NCI-H1694 treated with DMSO at 0.1 percent for 48 hours (cell line): ENCODE measurements at regions not wholly inside any gene's neighbourhood (a gene's known extent, or its start where the extent isn't known, plus 50 kb on each side); places are given as distances from the start of the nearest gene placed in this dataset.
"Not testable (repeated sequence)": the region's sequence is repeated elsewhere in the genome, so short reads cannot be mapped to it uniquely, and the experiment has no call there.

Experiments used
- DNase-seq: peaks from one replicate; lab custom pipeline; 2025; lab: John Stamatoyannopoulos, UW

DNA sequence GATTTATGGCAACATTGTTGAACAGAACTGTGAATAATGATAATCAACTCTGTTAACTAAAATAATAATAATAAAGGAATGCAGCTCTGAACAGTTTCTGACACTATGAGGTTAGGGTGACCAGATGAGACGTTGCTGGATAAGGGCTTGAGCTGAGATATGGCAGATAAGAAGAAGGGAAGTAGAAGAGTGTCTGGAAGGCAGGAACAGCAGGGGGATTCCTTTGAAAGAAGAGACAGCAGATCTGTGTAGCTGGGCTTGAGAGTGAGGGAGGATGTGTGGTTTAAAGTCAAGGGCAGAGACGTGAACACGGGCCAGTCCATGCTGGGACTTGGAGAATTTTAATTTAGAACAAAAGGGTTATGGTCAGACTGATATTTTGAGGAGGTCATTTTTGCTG lies 273.1 kb upstream of the SLC14A2 start:
- no peak for DNase-seq

DNA sequence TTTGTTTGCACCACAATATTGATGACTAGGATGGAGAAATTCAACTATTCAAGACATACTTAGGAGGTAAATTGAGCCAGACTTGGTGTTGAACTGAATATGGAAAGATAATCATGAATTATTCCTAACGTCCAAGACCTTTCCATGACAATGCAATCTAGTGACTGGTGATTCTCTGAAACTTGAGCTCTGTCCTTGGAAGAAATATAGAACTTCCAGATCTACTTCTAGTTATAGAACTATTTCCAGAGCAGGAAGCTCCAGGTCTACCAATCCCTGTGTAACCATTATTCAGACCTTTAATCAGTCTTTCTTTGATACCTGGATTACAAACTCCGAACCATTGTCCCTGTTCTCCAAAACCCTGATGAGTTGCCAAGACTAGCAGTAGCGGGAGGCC lies 272.6 kb upstream of the SLC14A2 start:
- DNase-seq, result no peak

DNA sequence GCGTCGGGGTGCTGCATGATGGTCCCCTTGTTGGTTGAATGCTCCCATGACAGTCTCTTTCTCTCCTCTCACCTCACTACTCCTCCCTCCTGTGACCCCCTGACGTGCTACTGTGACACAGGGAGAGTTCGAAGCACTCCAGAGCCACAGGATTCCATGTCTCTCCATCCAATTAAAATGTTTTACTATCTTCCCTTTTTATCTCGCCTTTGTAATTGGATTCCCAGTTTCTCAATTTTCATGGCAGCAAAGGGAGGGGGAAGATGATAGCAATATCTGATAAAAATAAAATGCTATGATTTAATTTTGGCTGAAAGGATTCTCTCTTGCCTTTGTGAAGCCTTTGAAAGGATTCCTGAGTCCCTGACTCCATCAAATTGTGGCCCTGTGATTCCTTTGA lies 271.9 kb upstream of the SLC14A2 start:
- no peak for DNase-seq

- not testable (repeated sequence) for DNase-seq
Measured at GRCh38 chr18:45344680-45345079, 270.6 kb upstream of the SLC14A2 start.

- no peak for DNase-seq
Measured at GRCh38 chr18:45349019-45349418, 266.3 kb upstream of the SLC14A2 start.

- no peak for DNase-seq
Measured at GRCh38 chr18:45349467-45349866, 265.8 kb upstream of the SLC14A2 start.

GRCh38 chr18:45350404-45351156 lies 264.7 kb upstream of the SLC14A2 start:
- no peak for DNase-seq

DNA sequence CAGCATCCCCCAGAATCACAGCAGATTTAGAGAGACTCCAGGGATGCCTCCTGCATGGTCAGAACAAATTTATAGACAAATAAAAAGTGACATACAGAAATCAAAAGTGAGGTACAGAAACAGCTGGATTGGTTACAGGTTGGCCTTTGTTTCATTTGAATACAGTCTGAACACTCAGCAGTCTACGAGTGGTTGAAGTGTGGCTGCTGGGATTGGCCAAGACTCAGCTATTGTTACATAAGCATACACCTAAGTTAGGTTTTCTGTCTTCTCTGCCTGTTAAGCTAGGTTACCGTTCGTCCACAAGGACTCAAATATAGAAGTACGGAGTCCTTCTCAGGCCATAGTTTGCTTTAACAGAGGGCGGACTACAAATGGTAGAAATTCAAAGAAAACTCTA lies 262.4 kb upstream of the SLC14A2 start:
- no peak for DNase-seq

GRCh38 chr18:45353530-45353929 lies 261.7 kb upstream of the SLC14A2 start:
- DNase-seq, result no peak

GRCh38 chr18:45355944-45356520 lies 259.2 kb upstream of the SLC14A2 start:
- no peak for DNase-seq

DNA sequence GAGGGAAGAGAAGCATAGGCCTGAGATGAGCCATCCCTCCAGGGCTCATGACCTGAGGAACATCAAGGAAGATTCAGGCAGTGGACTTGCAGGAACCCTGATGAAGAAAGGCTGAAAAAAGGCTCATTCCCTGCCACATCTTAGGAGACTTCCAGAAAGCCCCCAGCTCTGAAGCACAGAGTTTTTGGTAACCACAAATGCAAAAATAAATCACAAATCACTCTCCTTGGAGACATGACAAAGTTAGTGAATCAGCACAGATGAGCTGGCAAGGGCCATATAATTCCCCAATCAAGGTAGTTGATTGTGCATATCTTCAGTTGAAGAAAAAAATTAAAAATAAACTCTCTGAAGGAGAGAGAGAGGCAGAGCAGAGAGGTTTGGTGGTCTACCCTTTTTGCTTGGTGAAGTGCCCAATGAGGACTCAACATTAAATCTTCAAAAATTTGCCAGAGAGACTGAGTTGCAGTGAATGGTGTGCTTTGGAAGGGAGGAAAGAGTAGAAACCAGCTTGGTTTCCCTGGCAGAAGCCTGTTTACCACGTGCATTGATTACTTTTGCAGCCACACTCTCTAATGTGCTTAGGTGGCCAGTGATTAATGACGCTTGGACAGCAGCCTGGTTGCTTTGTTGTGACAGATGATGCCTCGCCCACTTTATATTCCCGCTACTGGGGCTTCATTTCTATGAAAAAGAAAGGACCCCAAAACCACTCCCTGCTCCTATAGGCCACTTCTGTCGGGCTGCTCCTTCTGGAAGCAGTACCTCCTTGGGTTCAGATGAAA lies 257.4 kb upstream of the SLC14A2 start:
- DNase-seq, result no peak

- DNase-seq, result no peak
Measured at GRCh38 chr18:45359275-45360009, 255.8 kb upstream of the SLC14A2 start.

DNA sequence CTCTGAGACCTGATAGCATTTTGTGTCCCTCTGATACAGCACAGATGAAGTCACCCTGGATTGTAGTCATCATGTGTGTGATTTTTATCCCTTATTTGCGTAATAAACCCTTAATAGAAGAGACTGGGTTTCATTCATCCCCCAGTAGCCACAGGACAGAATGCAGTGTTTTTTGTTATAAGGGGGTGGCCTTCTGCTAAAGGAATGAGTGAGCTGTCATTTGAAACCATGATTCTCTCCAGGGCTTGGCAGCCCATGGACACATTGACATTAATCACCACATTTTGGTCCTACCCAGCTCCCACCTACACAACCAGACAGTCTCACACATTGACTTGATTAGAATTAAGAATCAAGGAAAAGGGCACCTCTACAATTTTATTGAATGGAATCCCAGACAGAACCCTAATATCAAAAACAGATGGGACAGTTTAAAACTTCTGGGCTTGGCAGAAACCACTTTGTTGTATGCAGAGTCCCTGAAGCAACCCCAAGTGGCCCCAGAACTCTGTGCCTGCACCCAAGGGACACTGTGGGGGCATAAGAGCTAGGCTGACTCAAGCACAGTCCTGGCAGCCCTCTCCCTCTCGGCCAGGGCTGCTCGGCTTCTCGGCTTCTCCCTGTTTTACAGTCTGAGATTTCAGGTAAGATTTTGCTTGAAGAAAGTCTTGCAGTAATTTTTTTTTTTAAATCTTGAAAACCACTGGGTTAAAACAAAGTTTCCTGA lies 254.0 kb upstream of the SLC14A2 start:
- DNase-seq, result no peak

GRCh38 chr18:45363196-45363595 lies 252.1 kb upstream of the SLC14A2 start:
- no peak for DNase-seq

DNA sequence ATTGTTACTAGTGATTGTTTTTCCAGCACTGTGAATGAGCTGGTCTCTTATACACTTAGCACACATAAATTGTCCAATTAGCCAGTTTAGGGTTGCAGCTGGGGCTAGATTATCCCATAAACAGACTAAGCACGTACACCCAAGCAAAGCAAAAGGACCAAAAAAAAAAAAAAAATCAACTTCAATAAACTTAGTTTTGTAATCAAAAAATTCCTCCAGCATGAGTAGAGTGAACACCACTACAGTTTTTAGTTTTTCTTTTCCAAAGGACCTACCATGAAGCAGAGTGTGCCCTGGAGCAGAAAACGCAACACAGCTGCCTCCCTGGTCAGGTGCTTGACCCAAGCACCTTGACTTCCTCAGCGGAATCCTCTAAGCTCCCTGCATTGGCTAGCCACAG lies 249.4 kb upstream of the SLC14A2 start:
- DNase-seq, result no peak

GRCh38 chr18:45370255-45371010 lies 244.8 kb upstream of the SLC14A2 start:
- DNase-seq, result no peak

DNA sequence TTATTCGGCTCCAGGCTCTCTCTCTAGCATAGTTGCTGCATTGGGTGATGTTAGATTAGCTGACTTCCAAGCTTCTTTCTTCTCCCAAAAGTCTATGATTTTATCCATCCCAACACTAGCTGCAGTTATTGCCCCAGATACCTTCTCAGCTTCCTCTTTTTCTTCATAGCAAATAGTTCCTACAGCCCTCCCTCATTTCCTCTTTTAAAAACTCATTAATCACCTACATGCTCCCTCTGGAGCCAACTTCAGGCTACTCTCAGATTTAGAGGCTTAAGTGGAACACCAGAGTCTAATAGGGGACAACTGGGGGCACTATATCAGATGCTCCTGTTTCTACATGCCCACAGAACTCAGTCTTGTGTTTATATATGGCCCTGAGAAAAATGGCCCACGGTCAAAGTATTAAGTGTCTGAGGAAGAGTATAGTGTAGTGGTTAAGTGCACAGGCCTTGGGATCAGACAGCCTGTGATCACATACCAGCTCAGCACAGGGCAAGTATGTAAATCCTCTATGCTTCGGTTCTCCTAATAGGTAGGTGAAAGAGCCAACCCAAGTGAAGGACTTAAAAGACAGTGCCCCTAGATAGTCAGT lies 241.9 kb upstream of the SLC14A2 start:
- DNase-seq, result no peak

DNA sequence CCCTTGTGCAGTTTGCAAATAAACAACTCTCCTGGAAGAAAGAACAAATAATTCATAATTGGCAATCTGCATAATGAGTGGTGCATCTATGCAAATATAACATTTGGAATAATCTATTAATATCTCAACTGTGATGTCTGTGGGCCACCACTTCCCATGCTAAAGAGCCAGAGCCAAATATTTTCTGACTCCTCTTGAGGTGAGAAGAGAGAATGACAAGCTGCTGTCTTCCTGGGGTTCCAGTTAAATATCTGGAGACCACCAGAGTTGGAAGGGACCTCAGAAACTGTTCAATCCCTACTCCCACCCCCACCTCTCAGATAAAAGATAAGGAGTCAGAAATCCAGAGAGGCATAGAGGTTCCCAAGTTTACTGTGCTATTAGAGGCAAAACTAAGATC lies 241.0 kb upstream of the SLC14A2 start:
- DNase-seq, result no peak

DNA sequence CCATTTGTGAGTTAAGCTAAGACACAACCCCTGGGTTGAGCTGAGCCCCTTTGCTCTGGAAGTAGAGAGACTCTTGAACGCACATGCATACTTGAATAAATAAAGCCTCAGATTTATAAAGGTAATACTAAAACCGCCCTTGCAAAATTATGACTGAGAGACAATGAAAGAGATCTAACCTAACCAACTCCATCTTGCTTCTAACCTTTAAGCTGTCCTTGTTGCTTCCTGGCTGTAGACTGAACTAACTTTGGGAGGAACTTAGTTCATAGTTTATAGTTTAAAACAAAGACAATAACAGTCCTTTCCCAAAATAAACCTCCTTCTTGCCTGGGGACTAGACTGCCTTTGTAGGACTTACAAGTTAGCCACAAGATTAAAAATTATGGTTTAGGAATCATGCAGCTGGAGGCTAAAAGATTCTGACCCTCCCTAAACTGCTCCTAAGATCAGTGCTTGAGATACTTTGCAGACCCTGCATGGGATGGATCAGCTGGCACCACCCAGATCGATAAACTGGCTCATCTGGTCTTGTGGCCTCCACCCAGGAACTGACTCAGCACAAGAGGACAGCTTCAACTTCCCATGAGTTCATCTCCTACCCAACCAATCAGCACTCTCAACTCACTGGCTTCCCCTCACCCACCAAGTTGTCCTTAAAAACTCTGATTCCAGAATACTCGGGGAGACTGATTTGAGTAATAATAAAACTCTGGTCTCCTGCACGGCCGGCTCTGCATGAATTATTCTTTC lies 240.2 kb upstream of the SLC14A2 start:
- no peak for DNase-seq

- no peak for DNase-seq
Measured at GRCh38 chr18:45376193-45376592, 239.1 kb upstream of the SLC14A2 start.
